Fibroblast of mammary gland (primary cell): ENCODE measurements at regions not wholly inside any gene's neighbourhood (a gene's known extent, or its start where the extent isn't known, plus 50 kb on each side); places are given as distances from the start of the nearest gene placed in this dataset.

Experiments used
- DNase-seq: peaks from one replicate; pipeline ENCODE4 v3.0.0-alpha.2; 2010; ENCODE audit warnings: low read depth
- H3K4me3 ChIP-seq: 2 replicates; pipeline ENCODE4 v1.5.1; 2011; ENCODE audit warnings: low read depth, mild to moderate bottlenecking, low read length, moderate library complexity; ENCODE audit not compliant: control insufficient read depth
- TF ChIP-seq, protein P1 (sequence below): conservative IDR thresholded peaks from 2 replicates; pipeline ENCODE4 v1.5.1; 2011; ENCODE audit warnings: low read depth, low read length, inconsistent platforms; ENCODE audit not compliant: control insufficient read depth, insufficient read depth

- no peak overlapping the region for H3K4me3 ChIP-seq
- TF ChIP-seq, protein P1, sequence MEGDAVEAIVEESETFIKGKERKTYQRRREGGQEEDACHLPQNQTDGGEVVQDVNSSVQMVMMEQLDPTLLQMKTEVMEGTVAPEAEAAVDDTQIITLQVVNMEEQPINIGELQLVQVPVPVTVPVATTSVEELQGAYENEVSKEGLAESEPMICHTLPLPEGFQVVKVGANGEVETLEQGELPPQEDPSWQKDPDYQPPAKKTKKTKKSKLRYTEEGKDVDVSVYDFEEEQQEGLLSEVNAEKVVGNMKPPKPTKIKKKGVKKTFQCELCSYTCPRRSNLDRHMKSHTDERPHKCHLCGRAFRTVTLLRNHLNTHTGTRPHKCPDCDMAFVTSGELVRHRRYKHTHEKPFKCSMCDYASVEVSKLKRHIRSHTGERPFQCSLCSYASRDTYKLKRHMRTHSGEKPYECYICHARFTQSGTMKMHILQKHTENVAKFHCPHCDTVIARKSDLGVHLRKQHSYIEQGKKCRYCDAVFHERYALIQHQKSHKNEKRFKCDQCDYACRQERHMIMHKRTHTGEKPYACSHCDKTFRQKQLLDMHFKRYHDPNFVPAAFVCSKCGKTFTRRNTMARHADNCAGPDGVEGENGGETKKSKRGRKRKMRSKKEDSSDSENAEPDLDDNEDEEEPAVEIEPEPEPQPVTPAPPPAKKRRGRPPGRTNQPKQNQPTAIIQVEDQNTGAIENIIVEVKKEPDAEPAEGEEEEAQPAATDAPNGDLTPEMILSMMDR = no peak
- peak; percentile 2 for DNase-seq
Observed at GRCh38 chr15:93265111-93265556, 176.1 kb upstream of the RGMA start.

- TF ChIP-seq, protein P1 = no peak
- no peak overlapping the region for H3K4me3 ChIP-seq
- DNase-seq = no peak
Observed at GRCh38 chr15:93261845-93262244, 172.8 kb upstream of the RGMA start.

- H3K4me3 ChIP-seq = no peak overlapping the region
- TF ChIP-seq, protein P1 = no peak
- DNase-seq = no peak
Observed at GRCh38 chr15:93257920-93258319, 168.9 kb upstream of the RGMA start.

GRCh38 chr15:93253681-93254080 is 164.7 kb upstream of the RGMA start:
- TF ChIP-seq, protein P1 = no peak
- H3K4me3 ChIP-seq = no peak overlapping the region
- DNase-seq = no peak

GRCh38 chr15:93252780-93253179 is 163.8 kb upstream of the RGMA start:
- TF ChIP-seq, protein P1 = no peak
- H3K4me3 ChIP-seq = no peak overlapping the region
- no peak for DNase-seq

DNA sequence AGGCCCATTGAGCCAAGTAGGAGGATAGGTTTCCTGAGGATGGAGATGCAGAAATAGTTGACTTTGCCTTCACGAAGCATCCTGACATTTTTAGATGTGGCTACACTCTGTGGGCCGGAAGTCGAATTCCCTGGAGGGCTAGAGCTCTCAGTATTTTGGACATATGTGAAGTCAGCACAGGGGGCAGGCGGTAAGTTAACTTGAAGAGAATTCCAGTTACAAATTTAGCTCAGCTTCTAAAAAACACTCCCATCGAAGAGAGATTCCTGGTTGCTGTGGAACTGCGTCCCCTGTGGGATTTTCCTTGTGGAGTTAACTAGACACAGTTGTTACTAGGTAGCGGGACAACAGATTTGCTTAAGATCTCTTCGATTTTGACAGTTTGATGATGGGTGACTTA is 161.9 kb upstream of the RGMA start:
- TF ChIP-seq, protein P1 = no peak

DNA sequence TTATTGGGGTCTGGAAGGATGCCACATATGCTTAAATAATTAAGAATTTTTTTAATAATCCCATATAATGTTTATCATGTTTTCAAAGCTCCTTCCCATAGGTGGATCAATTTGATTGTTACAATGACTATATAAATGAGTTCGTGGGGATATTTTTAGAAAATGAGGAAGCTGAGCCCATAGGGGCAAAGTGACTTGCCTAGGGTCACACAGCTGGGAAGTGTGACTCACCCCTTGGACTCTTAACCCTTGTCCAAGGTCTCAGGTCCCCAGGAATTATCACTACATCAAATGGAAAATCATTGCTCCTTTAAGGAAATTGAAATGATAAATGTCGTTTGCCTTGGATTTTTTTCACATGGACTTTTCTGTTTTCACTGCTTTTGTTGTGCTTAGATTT is 161.2 kb upstream of the RGMA start:
- DNase-seq = no peak
- TF ChIP-seq, protein P1 = no peak
- H3K4me3 ChIP-seq = no peak overlapping the region

More for the DNA sequence above, 161.9 kb upstream of the RGMA start:
- no peak for DNase-seq
- no peak overlapping the region for H3K4me3 ChIP-seq
